ENCODE measurements at regions not wholly inside any gene's neighbourhood (a gene's known extent, or its start where the extent isn't known, plus 50 kb on each side); places are given as distances from the start of the nearest gene placed in this dataset.

DNA sequence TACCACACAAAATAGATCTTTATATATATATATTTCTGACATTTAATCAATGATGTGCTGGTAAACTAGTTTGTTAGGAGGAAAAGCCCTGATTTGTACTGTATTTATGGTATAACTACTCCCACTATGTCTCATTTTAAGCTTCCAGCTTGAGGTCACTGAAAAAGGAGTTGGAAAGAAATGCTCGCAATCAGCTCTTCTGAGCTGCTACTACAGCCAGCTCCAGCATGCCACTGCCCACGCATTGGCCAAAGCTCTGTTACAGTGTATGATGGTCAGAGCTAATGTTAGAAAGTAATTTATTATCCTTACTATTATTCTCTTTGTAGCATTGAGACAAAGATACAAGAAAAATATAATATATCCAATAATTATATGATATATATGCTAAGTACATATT is 55.0 kb upstream of the PCED1B start:
- DNase-seq (ENCODE audit: extremely low read depth, low read depth) = no peak

DNA sequence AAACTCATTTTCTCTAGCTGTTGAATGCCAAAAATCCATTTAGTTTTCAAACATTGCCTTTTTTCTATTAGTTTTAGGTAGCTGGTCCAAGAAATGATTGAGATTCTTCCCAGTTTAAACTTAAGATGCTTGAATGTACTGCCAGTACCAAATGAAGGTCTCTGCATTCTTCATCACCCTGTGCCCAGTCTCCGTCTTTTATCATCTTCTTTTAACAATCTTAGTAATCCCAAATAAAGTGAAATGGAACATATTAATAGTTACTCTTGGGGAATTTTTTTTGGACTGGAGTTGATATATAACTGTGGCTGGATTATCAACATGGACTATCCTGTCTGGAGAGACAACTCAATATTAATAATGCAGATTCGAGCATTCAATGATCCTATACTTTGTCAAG is 54.1 kb upstream of the PCED1B start:
- no peak for DNase-seq (ENCODE audit: extremely low read depth, low read depth)

DNA sequence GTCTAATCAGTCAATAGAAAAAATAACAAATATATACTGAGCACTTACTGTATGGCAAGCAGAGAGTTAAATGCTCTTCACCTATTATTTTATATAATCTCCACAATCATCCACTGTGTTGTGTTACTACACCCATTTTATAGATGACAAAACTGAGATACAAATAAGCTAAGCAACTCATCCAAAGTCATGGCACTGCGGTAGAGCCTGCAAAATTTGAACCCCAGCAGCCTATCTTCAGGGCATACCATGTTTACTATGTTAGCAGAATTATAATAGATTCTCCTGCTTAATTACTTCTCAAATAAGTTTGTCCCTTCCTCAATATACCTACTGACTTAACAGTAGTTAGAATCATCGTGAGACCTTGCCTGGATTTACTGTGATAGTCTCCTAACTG is 53.6 kb upstream of the PCED1B start:
- DNase-seq (ENCODE audit: extremely low read depth, low read depth) = no peak

DNA sequence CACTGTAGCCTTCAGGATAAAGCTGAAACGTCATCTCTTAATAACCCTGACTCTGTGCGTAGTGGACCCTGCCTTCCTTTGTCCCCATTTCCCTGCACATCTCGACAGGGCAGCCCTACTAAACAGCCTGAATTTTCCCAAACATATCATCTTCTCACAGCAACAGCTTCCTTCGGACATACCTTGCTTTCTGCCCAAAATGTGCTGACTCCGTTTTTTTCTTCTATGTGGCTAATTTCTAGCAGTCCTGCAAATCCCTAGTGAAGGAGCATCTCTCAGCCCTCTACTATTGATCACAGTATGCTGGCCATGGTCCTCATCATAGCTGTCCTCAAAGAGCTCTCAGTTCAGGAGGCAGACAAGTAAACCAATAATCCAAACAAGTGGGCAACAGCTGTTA is 53.1 kb upstream of the PCED1B start:
- no peak for DNase-seq (ENCODE audit: extremely low read depth, low read depth)

Data from NCI-H460 (cell line).